WTC11 (cell line): ENCODE measurements at regions not wholly inside any gene's neighbourhood (a gene's known extent, or its start where the extent isn't known, plus 50 kb on each side); places are given as distances from the start of the nearest gene placed in this dataset.
"Not testable (repeated sequence)": the region's sequence is repeated elsewhere in the genome, so short reads cannot be mapped to it uniquely, and the experiment has no call there.

Experiments used
- ATAC-seq: fragments of 200-7000 bp; cut with Tn5 transposase; 2 replicates; pipeline ENCODE4 v1.10.0; 2021; ENCODE audit warnings: mild to moderate bottlenecking, moderate library complexity
- CTCF ChIA-PET: fragments of 300-600 bp; sonication (Branson Sonifier 250); formaldehyde crosslinking; loops from one replicate; lab custom pipeline; 2021; ENCODE audit warnings: antibody characterized with exemption; lab: Charles Lee
- POLR2A ChIA-PET: fragments of 350-600 bp; sonication (Branson Sonifier 250); formaldehyde crosslinking; loops from one replicate; lab custom pipeline; 2021; ENCODE audit warnings: antibody characterized with exemption; lab: Charles Lee
- DNase-seq: peaks from one replicate; pipeline ENCODE4 v3.0.0; 2021; ENCODE audit warnings: low spot score
- H3K27ac Mint-ChIP-seq: 2 replicates; pipeline ENCODE4 v1.8.0; 2021; ENCODE audit warnings: mixed read lengths
- H3K27me3 Mint-ChIP-seq: 2 replicates; pipeline ENCODE4 v1.8.0; 2021; ENCODE audit warnings: low read depth, mild to moderate bottlenecking, moderate library complexity, mixed read lengths
- H3K36me3 Mint-ChIP-seq: 2 replicates; pipeline ENCODE4 v1.8.0; 2021; ENCODE audit warnings: mixed read lengths
- H3K4me1 Mint-ChIP-seq: 2 replicates; pipeline ENCODE4 v1.8.0; 2022; ENCODE audit warnings: mixed read lengths
- H3K4me3 Mint-ChIP-seq: 2 replicates; pipeline ENCODE4 v1.8.0; 2021; ENCODE audit warnings: mild to moderate bottlenecking, moderate library complexity, mixed read lengths
- H3K9me3 Mint-ChIP-seq: 2 replicates; pipeline ENCODE4 v1.8.0; 2021; ENCODE audit warnings: mixed read lengths
- ATF1 ChIP-seq: sonication (generic); formaldehyde crosslinking; IDR thresholded peaks from 2 replicates; pipeline ENCODE4 v1.8.1; 2023; ENCODE audit warnings: mild to moderate bottlenecking, moderate library complexity, missing genetic modification reagents
- FOXJ3 ChIP-seq: sonication (generic); formaldehyde crosslinking; IDR thresholded peaks from 2 replicates; pipeline ENCODE4 v1.9.0; 2021; ENCODE audit warnings: missing genetic modification reagents, mild to moderate bottlenecking, borderline replicate concordance
- FOXK1 ChIP-seq: sonication (generic); formaldehyde crosslinking; IDR thresholded peaks from 2 replicates; pipeline ENCODE4 v1.8.0; 2022; ENCODE audit warnings: mild to moderate bottlenecking, moderate library complexity, missing genetic modification reagents
- GRHL2 ChIP-seq: fragments of 250-450 bp; sonication (Bioruptor Pico); IDR thresholded peaks from 2 replicates; pipeline ENCODE4 v1.8.0; 2022; ENCODE audit warnings: mild to moderate bottlenecking, moderate library complexity; ENCODE audit not compliant: insufficient replicate concordance, severe bottlenecking
- NR1H2 ChIP-seq: sonication (generic); formaldehyde crosslinking; IDR thresholded peaks from 2 replicates; pipeline ENCODE4 v1.9.0; 2021; ENCODE audit warnings: mild to moderate bottlenecking, moderate library complexity, missing genetic modification reagents
- RORB ChIP-seq: fragments of 250-450 bp; sonication (Bioruptor Pico); IDR thresholded peaks from 2 replicates; pipeline ENCODE4 v1.9.0; 2021; ENCODE audit warnings: mild to moderate bottlenecking
- SMAD4 ChIP-seq: sonication (generic); formaldehyde crosslinking; IDR thresholded peaks from 2 replicates; pipeline ENCODE4 v1.8.0; 2022; ENCODE audit warnings: mild to moderate bottlenecking, missing genetic modification reagents
- ZNF219 ChIP-seq: sonication (generic); formaldehyde crosslinking; IDR thresholded peaks from 2 replicates; pipeline ENCODE4 v1.8.0; 2023; ENCODE audit warnings: missing genetic modification reagents, mild to moderate bottlenecking, borderline replicate concordance
- TF ChIP-seq, protein P1 (sequence below): sonication (generic); formaldehyde crosslinking; IDR thresholded peaks from 2 replicates; pipeline ENCODE4 v1.8.1; 2022; ENCODE audit warnings: low read depth, missing genetic modification reagents, borderline replicate concordance
- TF ChIP-seq, protein P2 (sequence below): fragments of 250-450 bp; sonication (Bioruptor Pico); IDR thresholded peaks from 2 replicates; pipeline ENCODE4 v1.9.0; 2021; ENCODE audit warnings: mild to moderate bottlenecking
- TF ChIP-seq, protein P3 (sequence below): fragments of 250-450 bp; sonication (Bioruptor Pico); IDR thresholded peaks from 2 replicates; pipeline ENCODE4 v1.9.0; 2021; ENCODE audit warnings: moderate library complexity, mild to moderate bottlenecking, inconsistent platforms, borderline replicate concordance
- TF ChIP-seq, protein P4 (sequence below): sonication (generic); formaldehyde crosslinking; IDR thresholded peaks from 2 replicates; pipeline ENCODE4 v1.8.1; 2023; ENCODE audit warnings: mild to moderate bottlenecking, missing genetic modification reagents
- TF ChIP-seq, protein P5 (sequence below): sonication (generic); formaldehyde crosslinking; IDR thresholded peaks from 2 replicates; pipeline ENCODE4 v1.8.0; 2022; ENCODE audit warnings: mild to moderate bottlenecking, missing genetic modification reagents
- TF ChIP-seq, protein P6 (sequence below): sonication (generic); formaldehyde crosslinking; IDR thresholded peaks from 2 replicates; pipeline ENCODE4 v1.8.0; 2022; ENCODE audit warnings: mild to moderate bottlenecking, missing genetic modification reagents
- TF ChIP-seq, protein P7 (sequence below): sonication (generic); formaldehyde crosslinking; IDR thresholded peaks from 2 replicates; pipeline ENCODE4 v1.8.0; 2023; ENCODE audit warnings: missing genetic modification reagents
- TF ChIP-seq, protein P8 (sequence below): sonication (generic); formaldehyde crosslinking; IDR thresholded peaks from 2 replicates; pipeline ENCODE4 v1.8.1; 2023; ENCODE audit warnings: mild to moderate bottlenecking, missing genetic modification reagents, borderline replicate concordance
- TF ChIP-seq, protein P9 (sequence below): sonication (generic); formaldehyde crosslinking; IDR thresholded peaks from 2 replicates; pipeline ENCODE4 v1.8.1; 2022; ENCODE audit warnings: mild to moderate bottlenecking, missing genetic modification reagents, moderate library complexity, borderline replicate concordance

DNA sequence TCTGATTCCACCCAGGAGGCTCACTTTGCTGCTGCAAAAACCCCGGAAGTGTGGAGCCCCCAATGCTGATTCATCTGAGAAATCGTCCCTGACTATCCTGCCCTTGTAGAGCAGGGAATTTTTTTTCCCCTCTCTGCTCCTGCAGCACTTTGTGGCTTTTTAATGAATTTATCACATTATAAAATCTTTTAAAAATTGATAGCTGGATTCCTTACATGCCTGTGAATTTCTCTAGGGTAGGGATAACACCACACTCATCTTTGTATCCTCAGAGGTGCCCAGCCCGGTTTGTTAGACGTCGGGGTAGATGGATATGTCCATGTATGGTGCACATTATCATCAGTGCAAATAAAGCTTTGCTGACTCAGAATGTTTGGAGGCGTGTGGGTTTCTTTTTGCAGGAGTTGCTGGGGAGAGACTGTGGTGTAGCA lies 185.7 kb downstream of the STK31 start:
- TF ChIP-seq, protein P1, sequence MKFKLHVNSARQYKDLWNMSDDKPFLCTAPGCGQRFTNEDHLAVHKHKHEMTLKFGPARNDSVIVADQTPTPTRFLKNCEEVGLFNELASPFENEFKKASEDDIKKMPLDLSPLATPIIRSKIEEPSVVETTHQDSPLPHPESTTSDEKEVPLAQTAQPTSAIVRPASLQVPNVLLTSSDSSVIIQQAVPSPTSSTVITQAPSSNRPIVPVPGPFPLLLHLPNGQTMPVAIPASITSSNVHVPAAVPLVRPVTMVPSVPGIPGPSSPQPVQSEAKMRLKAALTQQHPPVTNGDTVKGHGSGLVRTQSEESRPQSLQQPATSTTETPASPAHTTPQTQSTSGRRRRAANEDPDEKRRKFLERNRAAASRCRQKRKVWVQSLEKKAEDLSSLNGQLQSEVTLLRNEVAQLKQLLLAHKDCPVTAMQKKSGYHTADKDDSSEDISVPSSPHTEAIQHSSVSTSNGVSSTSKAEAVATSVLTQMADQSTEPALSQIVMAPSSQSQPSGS (CRISPR knock-in tag) = no peak
- TF ChIP-seq, protein P2, sequence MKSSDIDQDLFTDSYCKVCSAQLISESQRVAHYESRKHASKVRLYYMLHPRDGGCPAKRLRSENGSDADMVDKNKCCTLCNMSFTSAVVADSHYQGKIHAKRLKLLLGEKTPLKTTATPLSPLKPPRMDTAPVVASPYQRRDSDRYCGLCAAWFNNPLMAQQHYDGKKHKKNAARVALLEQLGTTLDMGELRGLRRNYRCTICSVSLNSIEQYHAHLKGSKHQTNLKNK (CRISPR knock-in tag) = no peak
- no peak for TF ChIP-seq FOXK1 (CRISPR knock-in tag)
- TF ChIP-seq FOXJ3 (CRISPR knock-in tag) = no peak
- TF ChIP-seq NR1H2 = no peak
- TF ChIP-seq ATF1 (CRISPR knock-in tag) = no peak
- TF ChIP-seq RORB (CRISPR knock-in tag) = no peak
- ATAC-seq (no peak), DNase-seq (no peak)
- ChIA-PET POLR2A (interaction anchor here (0.6 kb wide), 1 partner anchor 197 kb away, joined by 6 read pairs; no protein-coding TSS in a partner anchor), CTCF (no interaction called here)
- no peaks in the 10 kb centered on the region for H3K9me3 Mint-ChIP-seq
- H3K27me3 Mint-ChIP-seq = no peaks in the 10 kb centered on the region
- no peak overlapping the region for H3K4me3 Mint-ChIP-seq
- H3K36me3 Mint-ChIP-seq = no peaks in the 10 kb centered on the region
- H3K27ac Mint-ChIP-seq = no peak overlapping the region
- H3K4me1 Mint-ChIP-seq = peaks cover 3% of the 10 kb centered on the region; the same call in 1 of the 2 replicates

DNA sequence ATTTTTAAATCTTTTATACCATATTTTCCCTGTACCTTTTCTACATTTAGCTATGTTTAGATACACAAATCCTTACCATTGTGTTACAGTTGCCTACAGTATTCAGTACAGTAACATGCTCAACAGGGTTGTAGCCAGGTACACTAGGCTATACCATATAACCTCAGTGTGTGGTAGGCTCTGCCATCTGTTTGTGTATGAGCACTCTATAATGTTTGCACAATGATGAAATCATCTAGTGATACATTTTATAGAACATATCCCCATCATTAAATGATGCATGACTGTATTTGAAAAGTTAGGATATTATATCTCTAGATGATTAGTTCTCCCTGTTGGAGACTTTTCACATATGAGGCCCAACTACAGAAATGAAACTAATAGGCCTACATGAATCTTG lies 188.6 kb downstream of the STK31 start:
- H3K27me3 Mint-ChIP-seq = no peaks in the 10 kb centered on the region; the same call in 1 of the 2 replicates
- CTCF ChIA-PET = interaction anchor here (0.6 kb wide), 1 partner anchor 24 kb away, joined by 4 read pairs; no protein-coding TSS in a partner anchor
- ATAC-seq (no peak), DNase-seq (no peak)
- TF ChIP-seq, protein P3, sequence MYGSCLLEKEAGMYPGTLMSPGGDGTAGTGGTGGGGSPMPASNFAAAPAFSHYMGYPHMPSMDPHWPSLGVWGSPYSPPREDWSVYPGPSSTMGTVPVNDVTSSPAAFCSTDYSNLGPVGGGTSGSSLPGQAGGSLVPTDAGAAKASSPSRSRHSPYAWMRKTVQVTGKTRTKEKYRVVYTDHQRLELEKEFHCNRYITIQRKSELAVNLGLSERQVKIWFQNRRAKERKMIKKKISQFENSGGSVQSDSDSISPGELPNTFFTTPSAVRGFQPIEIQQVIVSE (CRISPR knock-in tag) = no peak
- TF ChIP-seq GRHL2 (CRISPR knock-in tag) (no peak), ZNF219 (CRISPR knock-in tag) (no peak), SMAD4 (CRISPR knock-in tag) (no peak)
- TF ChIP-seq, protein P4, sequence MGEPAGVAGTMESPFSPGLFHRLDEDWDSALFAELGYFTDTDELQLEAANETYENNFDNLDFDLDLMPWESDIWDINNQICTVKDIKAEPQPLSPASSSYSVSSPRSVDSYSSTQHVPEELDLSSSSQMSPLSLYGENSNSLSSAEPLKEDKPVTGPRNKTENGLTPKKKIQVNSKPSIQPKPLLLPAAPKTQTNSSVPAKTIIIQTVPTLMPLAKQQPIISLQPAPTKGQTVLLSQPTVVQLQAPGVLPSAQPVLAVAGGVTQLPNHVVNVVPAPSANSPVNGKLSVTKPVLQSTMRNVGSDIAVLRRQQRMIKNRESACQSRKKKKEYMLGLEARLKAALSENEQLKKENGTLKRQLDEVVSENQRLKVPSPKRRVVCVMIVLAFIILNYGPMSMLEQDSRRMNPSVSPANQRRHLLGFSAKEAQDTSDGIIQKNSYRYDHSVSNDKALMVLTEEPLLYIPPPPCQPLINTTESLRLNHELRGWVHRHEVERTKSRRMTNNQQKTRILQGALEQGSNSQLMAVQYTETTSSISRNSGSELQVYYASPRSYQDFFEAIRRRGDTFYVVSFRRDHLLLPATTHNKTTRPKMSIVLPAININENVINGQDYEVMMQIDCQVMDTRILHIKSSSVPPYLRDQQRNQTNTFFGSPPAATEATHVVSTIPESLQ (CRISPR knock-in tag) = no peak
- TF ChIP-seq, protein P5, sequence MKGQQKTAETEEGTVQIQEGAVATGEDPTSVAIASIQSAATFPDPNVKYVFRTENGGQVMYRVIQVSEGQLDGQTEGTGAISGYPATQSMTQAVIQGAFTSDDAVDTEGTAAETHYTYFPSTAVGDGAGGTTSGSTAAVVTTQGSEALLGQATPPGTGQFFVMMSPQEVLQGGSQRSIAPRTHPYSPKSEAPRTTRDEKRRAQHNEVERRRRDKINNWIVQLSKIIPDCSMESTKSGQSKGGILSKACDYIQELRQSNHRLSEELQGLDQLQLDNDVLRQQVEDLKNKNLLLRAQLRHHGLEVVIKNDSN (CRISPR knock-in tag) = no peak
- TF ChIP-seq, protein P6, sequence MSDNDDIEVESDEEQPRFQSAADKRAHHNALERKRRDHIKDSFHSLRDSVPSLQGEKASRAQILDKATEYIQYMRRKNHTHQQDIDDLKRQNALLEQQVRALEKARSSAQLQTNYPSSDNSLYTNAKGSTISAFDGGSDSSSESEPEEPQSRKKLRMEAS (CRISPR knock-in tag) = no peak
- TF ChIP-seq, protein P7, sequence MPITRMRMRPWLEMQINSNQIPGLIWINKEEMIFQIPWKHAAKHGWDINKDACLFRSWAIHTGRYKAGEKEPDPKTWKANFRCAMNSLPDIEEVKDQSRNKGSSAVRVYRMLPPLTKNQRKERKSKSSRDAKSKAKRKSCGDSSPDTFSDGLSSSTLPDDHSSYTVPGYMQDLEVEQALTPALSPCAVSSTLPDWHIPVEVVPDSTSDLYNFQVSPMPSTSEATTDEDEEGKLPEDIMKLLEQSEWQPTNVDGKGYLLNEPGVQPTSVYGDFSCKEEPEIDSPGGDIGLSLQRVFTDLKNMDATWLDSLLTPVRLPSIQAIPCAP (CRISPR knock-in tag) = no peak
- TF ChIP-seq, protein P8, sequence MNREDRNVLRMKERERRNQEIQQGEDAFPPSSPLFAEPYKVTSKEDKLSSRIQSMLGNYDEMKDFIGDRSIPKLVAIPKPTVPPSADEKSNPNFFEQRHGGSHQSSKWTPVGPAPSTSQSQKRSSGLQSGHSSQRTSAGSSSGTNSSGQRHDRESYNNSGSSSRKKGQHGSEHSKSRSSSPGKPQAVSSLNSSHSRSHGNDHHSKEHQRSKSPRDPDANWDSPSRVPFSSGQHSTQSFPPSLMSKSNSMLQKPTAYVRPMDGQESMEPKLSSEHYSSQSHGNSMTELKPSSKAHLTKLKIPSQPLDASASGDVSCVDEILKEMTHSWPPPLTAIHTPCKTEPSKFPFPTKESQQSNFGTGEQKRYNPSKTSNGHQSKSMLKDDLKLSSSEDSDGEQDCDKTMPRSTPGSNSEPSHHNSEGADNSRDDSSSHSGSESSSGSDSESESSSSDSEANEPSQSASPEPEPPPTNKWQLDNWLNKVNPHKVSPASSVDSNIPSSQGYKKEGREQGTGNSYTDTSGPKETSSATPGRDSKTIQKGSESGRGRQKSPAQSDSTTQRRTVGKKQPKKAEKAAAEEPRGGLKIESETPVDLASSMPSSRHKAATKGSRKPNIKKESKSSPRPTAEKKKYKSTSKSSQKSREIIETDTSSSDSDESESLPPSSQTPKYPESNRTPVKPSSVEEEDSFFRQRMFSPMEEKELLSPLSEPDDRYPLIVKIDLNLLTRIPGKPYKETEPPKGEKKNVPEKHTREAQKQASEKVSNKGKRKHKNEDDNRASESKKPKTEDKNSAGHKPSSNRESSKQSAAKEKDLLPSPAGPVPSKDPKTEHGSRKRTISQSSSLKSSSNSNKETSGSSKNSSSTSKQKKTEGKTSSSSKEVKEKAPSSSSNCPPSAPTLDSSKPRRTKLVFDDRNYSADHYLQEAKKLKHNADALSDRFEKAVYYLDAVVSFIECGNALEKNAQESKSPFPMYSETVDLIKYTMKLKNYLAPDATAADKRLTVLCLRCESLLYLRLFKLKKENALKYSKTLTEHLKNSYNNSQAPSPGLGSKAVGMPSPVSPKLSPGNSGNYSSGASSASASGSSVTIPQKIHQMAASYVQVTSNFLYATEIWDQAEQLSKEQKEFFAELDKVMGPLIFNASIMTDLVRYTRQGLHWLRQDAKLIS (CRISPR knock-in tag) = no peak
- TF ChIP-seq, protein P9, sequence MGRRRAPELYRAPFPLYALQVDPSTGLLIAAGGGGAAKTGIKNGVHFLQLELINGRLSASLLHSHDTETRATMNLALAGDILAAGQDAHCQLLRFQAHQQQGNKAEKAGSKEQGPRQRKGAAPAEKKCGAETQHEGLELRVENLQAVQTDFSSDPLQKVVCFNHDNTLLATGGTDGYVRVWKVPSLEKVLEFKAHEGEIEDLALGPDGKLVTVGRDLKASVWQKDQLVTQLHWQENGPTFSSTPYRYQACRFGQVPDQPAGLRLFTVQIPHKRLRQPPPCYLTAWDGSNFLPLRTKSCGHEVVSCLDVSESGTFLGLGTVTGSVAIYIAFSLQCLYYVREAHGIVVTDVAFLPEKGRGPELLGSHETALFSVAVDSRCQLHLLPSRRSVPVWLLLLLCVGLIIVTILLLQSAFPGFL = no peak
- TF ChIP-seq, all 79 proteins: peak for 0
- no peaks in the 10 kb centered on the region for H3K36me3 Mint-ChIP-seq
- no peaks in the 10 kb centered on the region for H3K4me1 Mint-ChIP-seq
- H3K9me3 Mint-ChIP-seq = 0 out of 2 replicates have a peak, but pooled peaks cover 2% of the 10 kb centered on the region
- no peak overlapping the region for H3K27ac Mint-ChIP-seq
- POLR2A ChIA-PET = no interaction called here
- H3K4me3 Mint-ChIP-seq = no peak overlapping the region

DNA sequence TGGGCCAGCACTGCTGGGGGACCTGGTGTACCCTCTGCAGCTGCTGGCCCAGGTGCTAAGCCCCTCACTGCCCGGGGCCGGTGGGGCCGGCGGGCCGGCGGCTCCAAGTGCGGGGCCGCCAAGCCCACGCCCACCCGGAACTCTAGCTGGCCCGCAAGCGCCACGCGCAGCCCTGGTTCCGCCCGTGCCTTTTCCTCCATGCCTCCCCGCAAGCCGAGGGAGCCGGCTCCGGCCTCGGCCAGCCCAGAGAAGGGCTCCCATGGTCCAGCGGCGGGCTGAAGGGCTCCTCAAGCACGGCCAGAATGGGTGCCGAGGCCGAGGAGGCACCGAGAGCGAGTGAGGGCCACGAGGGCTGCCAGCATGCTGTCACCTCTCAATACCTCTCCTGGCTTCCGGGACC lies 194.9 kb downstream of the STK31 start:
- H3K4me1 Mint-ChIP-seq, POLR2A ChIA-PET, H3K27me3 Mint-ChIP-seq, H3K4me3 Mint-ChIP-seq, H3K27ac Mint-ChIP-seq, DNase-seq, H3K9me3 Mint-ChIP-seq, ATAC-seq, CTCF ChIA-PET, H3K36me3 Mint-ChIP-seq: not testable (repeated sequence)
